Activated CD4-positive, alpha-beta T cell treated with anti-CD3 and anti-CD28 coated beads, Interleukin-10, Interleukin-2, amounts not matched to agents 100 ng/mL and 50 ng/mL, durations not matched to agents 16 hours and 8 hours (primary cell): ENCODE measurements at regions not wholly inside any gene's neighbourhood (a gene's known extent, or its start where the extent isn't known, plus 50 kb on each side); places are given as distances from the start of the nearest gene placed in this dataset.

Source experiments
- DNase-seq: peaks from one replicate; pipeline ENCODE4 v3.0.0-alpha.2; 2020

DNA sequence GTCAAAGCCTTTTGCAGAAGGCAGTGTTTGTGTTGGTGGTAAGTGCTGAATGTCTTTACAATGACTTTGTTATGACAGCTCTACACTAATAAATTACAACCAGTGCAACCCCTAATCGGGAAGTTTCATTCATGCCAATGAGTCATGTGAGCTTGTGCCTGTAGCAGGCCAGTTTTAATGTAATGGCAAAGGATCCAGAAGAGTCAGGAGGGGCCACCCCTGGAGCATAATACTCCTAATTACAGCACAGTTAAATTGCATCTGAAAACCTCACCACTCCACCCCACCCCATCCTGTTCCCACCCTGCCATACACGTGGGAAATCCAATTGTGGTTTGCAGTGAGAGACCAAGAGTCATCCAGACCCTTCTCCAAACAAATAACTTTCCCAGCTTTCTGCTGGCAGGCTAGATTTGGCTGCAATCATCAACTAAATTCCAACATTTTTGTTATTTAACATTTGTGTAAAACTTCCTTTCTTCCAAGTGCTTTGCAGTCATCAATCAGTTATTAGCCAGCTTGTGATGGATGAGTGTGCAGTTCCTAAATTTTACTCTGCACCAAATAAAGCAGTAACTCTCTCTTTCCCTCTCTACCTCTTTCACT, 277.3 kb upstream of the FAT3 start:
- no peak for DNase-seq

DNA sequence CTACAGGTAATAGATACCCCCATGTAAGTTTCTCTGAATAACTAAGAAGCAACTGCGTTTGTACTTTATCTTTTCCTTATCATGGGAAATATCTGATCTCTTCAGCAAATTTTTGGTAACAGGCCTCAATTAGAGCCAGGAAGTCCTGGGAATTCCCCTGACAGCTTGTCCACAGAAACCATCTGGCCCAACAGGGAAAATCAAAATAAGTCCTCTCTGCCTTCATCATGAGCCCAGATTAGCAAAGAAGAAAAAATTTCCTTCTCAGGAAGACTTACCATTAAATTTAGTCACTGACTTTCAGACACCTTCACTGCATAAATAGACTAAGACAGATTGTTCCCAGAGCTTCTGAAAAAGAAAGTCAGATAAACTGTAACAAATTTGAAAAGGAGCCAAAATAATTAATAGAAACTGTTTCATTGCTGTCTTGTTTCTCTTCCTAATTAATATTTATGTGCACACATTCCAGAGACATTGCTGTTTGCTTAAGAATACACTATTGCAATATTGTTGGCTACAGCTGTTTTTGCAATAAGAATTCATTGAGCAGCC, 278.1 kb upstream of the FAT3 start:
- DNase-seq, result no peak

DNA sequence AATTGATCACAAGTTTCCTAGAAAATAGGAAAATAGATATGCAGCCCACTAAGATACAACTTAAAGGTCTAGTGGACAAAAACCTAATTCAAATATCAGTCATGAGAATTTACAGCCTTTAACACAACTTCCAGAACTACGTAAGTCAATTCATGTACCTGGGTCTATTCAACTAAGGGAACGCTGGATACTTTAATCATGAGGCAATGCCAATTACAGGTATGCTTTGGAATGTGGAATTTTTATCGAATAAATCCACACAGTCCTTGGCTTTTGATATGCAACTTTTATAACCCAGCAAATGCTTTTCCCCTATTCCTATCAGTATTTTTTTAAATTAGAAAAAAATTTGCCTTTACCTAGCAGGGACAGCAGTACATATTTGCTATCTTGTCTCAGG, 289.5 kb upstream of the FAT3 start:
- DNase-seq, result no peak

DNA sequence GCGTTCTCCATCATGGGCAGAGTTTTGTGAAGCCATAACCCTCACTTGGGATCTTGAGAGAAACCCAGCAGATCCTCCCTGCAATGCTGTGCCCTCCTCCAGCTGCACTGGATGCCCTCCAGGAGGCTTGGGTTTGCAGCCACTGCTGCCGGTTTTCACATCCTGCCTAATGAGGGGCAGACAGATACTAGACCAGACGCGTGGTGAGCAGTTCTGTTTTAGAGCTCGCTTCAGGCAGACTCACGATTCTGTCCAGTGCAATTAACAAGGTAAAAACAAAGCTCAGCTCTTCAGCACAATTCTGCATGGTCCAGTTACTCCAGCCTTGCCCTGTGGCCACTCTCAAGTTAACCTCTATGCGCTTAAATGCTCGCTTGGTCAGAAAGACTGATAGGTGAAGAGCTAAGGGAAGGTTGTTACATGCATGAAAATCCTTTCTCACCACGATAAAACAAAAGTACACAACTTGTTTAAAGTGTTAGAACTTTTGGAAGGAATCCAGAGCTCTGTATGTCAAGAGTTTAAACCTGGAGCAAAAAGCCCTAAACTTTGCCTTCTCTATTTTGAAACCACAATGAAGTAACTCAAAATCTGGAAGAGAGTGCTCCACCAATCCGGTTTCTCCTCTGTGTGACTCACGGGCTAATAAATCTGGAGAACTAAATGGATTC, 292.3 kb upstream of the FAT3 start:
- DNase-seq, result no peak

DNA sequence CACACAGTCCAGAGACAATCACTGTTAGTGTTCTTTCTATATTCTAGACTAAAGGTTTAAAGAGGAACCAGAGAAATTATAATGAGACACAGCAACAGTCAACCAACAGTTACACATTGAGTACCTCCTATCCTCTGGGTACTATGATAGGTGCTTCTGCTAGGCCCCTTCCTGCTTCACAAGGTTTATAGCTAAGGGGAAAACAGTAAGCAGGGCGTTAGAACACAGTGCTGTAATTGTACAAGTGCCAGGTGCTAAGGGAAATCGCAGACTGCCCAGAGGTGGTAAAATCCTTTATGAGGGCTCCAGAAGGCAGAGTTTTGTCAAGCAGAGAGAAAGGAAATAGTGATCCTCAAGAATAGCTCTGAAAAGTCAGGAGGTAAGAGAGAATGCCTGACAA, 297.2 kb upstream of the FAT3 start:
- no peak for DNase-seq

DNA sequence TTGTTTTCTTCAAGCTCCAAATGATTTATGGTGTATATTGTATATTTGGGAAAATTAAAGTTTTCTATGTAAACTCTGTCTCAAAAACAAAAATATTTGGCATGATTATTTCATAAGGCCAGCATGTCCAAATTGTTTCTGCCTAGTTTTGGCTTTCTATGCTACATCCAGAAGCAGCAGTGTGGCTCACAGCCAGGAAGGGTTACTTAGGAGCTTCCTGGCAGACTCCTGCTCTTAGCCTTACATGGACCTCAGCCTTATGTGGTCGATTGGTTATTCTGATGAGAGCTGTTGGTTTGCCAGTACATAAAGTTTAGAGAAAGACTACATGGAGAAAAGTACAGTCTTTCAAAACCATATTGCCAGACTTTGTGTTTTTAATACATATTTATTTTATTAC, 297.7 kb upstream of the FAT3 start:
- no peak for DNase-seq

DNA sequence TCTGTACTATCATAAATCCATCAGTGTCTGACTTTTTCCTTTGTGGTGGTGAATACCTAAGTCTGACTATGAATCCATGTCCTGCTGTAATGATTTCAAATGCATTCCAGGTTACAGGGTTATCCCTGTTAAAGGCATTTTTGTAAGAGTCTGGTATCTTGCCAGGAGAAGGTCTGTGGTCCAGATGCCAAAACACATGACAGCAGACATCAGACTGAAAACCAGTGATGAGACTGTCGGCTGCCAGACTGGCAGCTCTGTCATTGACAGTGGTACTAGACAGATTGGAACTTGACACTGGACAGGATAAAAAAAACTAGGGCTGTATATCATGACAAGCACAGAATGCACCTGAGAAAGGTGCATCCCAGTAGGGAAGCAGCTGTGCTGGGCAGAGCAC, 301.8 kb upstream of the FAT3 start:
- DNase-seq, result no peak

DNA sequence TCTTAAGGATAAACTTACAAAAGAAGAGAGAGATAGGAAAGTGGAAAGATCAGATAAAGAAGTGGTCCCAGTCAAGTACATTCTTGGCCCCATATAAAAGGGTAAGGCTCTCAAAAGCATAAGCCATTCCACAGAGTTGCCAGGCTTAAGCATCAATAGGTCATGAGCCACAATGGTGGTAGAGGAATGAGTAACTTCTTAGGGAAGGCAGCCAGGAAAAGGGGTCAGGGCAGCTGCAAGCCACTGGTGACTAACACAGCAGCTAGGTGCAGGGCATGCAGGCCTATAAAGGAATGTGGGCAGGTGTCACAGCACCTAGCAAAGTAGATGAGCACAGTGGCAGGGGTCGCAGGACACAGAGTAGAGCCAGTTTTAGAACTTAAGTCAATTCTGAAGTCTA, 302.6 kb upstream of the FAT3 start:
- DNase-seq, result no peak

DNA sequence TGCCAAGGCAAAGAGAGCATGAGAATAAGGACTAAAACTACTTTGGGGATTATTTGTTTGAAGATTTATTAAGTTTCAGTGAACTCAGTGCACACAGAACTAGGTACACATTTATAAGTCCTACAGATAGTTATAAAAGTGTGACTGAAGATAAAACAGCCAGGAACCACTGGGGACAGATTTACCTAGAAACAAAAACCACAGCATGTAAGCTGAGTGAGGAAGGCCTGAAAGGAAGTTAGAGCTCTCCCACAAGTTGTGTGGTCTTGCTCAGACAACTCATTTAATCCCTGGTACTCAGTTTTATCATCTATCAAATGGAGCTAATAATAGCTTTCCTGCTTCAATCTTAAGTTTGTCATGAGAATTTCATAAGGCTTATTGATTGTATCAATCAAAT, 311.2 kb upstream of the FAT3 start:
- DNase-seq, result no peak

DNA sequence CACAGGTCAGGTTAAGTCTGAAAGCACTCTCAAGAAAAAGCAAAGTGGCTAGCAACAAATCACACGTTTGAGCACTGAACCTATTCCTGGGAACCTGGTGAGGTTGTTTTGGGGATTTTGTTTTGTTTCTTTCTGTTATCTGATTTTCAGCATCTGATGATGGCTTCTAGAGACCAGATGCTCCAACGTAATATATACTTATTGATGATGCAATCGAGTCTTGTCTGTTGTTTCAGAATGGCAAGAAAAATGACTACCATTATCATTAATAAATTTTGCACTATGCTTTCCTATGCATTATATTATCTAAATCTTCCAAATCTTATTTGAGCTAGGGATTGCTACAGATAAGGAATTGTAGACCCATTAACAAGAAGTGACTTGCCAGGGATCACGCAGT, 312.3 kb upstream of the FAT3 start:
- no peak for DNase-seq

DNA sequence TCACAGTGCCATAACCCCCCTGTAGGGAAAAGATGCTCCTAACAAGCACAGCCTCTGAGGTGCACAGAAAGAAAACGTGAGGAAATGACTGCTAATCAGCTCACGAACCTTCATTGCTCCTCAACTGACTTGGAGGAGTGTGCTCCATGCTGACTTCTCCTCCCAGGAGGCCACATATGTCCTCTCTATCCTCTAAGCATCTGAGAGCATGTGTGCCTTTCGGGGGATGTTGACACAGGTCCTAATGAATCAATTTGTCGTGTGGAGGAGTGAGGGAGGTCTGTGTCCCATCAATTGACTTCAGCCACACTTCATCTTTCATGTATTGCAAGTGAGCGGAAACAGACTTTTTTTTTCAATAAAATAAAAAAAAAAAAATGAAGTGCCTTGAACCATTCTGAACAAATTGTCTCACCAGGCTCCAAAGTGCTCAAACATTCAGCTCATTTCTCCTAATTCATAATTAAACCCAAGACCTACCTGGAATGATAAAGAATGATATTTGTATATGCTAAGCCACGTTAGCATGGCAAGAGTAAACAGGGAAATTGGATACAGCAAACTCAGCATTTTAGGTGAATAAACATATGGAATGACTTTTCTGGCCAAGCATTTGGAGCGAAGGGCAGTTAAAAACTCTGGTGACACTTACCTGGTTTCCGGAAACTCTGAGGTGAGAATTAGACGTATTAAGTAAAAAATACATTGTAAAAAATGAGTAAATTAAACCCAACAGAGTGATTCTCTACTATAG, 317.6 kb upstream of the FAT3 start:
- DNase-seq, result no peak

DNA sequence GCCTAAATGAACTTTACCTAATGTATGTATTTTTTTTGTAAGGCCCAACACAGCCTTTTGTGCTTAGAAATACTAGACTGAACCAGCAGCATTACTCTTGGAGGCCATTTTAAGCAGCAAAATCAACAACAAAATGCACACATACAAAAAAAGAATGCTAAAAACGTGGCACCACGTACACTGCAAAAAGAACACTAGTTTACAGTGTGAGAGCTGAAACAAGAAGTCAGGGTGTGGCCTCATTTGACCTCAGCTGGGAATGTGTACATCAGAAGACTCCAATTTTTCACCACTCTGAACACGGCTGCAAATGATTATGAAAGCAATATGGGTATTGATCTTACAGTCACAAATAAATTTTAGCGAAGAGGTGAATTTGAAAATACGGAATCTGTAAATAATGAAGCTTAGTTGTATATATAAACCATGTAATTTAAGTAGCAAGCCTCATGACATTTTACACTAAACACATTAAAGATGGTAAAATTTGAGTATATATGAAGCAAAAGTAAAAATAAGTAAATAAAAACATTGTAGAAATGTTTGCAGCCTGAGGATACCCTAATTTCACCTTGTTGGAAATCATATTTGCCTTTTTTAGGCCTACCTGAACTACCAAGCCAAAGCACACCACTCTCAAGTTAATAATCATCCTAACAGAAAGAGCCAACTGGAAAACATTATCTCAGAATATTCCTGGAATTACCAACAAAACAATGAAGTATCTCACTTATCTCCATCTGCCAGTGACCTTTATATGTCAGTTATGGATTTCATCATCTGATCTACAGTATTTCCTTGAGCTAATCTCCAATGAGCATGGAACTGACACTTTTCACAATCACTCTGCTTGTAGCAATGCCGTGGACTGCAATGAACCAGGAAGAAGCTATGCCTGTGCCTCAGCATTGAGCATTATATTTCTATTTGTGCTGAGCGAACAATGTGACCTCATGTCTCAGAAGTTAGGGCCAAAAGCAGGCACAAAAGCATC, 319.5 kb upstream of the FAT3 start:
- no peak for DNase-seq

DNA sequence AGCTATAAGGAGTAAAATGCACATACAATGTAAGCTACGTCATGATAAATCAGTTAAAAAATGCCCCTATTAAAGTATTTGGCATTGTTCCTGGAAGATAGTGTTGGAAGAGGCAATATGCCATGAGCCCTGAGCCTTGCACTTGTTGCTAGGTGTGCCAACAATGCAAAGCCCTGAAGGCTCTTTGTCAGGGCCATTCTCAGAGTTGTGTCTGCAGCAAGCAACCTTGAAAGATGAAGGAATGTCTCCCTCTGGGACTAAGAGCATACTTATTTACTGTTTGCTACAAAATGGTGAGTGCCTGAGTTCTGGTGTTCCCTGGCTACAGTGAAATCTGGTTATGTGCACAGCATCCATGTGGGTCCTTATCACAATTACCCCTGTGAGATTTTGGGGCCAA, 322.3 kb upstream of the FAT3 start:
- DNase-seq, result no peak

DNA sequence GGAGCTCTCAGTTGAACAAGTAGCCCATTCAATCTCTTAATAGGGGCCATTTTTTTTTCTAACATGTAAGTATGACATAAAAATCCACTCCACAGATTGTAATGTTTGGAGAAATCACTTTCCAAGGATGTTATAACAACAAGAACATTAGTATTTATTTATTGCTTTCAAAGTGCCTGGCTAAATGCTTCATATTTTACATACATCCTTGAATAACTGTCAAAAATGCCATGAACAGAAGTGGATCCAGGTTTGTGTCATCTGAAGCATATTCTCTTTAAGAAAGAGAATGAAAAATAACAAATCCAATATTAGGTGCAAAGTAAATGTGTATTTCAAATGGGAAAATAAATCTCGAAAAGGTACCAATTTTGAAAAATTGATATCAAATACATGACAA, 344.0 kb upstream of the FAT3 start:
- no peak for DNase-seq

DNA sequence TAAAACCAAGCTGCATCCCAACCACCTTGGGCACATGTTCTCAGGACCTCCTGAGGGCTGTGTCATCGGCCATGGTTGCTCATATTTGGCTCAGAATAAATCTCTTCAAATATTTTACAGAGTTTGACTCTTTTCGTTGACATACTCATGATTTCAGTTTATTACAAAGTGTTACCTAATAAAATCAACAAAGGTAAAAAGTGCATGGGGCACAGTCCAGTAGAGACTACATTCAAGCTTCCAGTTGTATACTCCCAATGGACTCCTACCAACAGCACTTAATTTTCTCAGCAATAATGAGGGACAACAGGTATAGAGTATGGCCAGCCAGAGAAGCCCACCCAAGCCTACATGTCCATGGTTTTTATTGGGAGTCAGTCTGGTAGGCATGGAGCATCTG, 347.9 kb upstream of the FAT3 start:
- DNase-seq, result no peak

DNA sequence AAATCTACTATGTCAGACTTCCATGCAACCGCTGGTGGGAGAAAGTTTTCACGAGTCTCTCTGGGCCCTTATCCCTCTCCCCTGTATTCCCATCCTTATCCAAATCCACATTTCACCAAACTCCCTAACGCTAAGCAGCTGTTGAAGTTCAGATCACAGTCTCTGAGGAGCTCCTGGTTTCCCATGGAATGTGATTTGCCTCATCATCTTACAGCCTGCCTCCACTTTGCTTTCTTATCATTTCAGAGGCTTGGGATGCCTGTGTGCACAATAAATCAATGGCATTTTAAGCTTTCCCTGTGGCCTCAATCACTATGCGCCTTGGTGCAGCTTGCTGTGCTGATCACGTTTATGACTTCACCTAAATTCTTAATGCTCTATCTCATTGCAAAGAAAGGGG, 352.4 kb upstream of the FAT3 start:
- no peak for DNase-seq

DNA sequence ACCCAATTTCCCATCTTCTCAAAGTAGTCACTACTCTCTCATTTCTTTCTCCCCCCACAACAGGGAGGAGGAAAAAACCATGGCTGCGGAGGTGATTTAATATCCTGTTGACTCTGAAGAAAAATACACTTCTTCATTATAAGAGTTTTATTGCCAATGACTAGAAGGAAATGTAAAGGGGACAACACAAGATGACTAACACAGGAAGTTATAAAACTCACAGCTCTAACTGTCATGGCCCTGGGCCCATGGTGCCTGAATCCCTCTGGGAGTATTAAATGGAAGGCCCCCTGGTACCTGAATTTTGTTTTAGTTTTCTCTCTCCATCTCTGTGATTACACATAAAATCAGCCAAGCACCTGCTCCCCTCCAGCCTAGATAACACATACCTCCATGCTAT, 352.8 kb upstream of the FAT3 start:
- DNase-seq, result no peak

DNA sequence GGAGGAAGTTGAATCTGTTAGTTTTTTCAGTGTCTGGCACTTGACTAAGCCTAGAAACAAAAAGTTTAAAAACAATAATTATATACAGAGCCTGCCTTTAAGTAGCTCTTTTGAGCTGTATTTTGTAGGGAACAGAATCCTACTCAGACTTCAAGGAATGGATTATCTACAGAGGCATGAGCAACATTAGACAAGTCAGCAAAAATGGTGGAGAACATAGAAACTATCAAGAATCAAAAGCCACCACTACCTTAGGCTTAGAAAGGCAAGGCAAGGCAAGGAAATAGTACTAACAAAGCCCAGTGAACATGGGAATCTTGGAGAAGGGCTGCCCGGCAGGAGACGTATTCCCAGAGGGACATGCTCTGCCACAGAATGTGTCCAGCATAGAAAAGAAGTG, 353.6 kb upstream of the FAT3 start:
- DNase-seq, result no peak

DNA sequence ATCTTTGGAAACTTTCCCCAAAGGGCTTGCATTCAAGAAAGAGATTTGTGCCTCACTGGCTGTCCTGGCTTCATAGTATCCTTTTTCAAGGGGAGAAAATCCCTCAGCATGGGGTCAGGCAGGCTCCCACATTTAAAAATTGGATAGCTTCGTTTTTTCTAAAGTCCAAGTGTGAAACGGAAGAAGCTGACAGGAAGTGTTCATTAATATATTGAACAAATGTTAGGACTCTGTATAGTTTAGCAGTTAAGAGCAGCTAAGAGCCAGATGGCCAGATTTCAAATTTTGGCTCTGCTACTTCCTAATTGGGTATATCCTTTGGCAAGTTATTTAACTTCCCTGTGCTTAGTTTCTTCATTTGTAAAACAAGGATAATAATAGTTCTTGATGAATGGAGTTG, 354.9 kb upstream of the FAT3 start:
- no peak for DNase-seq

DNA sequence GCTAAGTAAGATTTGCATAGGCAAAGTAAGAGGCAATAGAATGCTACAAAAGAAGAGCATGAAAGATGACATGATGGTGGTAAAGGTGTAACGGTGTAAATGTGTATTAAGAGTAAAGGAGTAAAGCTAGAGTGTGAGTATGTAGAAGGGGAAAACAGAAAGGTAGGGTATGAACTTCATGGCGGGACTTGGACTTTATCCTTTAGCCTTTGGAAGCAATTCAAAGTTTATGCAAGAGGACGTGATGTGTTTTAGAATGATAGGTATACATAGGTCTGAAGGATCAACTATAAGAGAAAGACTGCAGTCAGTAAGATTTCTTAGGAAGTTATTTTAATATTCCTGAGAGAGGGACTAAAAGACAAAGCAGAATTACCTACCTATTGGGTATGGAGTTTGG, 358.0 kb upstream of the FAT3 start:
- DNase-seq, result no peak

DNA sequence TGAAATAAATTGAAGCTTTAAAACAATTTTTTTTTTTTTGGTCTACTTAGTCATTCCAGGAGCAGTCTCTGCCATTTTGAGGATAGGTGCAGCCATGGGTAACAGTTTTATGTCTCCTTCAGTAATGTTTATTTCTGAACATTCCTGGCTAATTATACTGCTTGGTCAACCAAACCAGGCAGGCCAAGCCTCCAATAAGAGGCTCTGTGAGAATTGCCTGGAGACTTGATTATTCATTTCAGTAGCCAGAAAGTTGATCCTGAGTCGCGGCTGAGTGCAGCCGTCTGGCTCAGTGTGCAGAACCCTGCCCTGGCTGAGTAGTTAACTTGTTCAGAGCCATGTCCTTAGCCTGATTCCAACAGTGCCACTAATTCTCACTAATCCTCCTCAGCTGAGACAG, 364.0 kb upstream of the FAT3 start:
- DNase-seq, result no peak

DNA sequence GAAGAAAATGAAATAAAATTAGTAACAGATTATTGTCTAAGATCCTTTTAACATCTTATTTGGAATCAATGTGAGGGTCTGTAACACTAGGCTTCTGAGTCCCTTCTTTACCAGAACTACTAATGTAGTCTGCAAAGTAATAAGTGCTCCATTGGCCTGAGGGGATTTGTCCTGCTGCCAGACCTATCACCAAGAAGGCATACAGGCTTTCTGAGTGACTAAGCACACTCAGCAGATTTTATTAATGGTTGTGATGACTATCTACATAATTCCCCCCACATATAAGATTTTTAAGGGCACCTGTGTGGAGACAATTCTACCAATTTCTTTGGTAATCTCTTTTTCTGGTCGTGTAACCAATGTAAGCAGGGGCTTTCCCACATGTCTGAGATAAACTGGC, 365.0 kb upstream of the FAT3 start:
- DNase-seq, result no peak

DNA sequence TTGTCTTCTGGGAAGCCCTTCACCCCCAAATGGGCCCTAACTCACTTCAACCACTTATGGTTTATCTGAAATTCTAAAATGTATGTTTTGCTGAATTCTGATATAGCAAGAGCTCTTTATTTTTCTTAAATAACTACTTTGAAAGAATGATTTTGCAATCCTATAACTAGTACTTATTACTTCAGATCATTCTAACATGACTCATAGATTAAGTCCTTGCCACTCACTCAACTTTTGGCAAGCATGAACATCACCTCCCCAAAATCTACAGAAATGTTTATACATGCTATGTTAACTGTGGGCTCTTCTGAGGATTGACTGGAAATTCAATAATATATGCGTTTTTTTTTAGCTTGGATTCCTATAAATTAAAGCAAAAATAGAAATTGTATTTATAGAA, 367.4 kb upstream of the FAT3 start:
- DNase-seq, result no peak
